ENCODE measurements at regions not wholly inside any gene's neighbourhood (a gene's known extent, or its start where the extent isn't known, plus 50 kb on each side); places are given as distances from the start of the nearest gene placed in this dataset.

DNA sequence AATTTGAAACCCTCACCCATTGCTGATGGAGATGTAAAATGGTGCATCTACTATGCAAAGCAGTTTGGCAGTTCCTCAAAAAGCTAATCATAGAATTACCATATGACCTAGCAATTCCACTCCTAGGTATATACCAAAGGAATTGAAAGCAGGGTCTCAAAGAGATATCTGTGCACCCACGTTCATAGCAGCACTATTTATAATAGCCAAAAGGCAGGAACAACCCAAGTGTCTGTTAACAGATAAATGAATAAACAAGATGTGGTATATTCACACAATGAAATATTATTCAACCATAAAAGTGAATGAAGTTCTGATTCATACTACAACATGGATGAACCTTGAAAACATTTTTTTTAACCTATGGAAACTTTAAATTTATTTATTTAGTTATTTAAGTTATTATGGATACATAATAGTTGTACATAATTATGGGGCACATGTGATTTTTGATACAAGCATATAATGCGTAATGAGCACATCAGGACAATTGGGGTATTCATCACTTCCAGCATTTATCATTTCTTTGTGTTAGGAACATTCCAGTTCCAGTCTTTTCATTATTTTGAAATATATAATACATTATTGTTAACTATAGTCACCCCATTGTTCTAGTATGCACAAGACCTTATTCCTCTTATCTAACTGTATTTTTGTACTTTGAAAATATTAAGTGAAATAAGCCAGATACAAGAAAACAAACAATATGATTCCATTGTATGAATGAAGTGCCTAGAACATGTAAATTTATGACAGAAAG is 205.6 kb upstream of the CNKSR2 start:
- TF ChIP-seq, protein P1, sequence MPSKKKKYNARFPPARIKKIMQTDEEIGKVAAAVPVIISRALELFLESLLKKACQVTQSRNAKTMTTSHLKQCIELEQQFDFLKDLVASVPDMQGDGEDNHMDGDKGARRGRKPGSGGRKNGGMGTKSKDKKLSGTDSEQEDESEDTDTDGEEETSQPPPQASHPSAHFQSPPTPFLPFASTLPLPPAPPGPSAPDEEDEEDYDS (CRISPR knock-in tag; IDR thresholded peaks at IDR 0.05) = no peak
- TF ChIP-seq POLR2A (IDR thresholded peaks at IDR 0.05; ENCODE audit: insufficient read depth in 1 of 2, low read depth in 2 of 2, low read length in 2 of 2) = no peak
- TF ChIP-seq CBX2 (IDR thresholded peaks at IDR 0.05; ENCODE audit: low read depth, low read length) = no peak
- TF ChIP-seq CBX2 (CRISPR knock-in tag; IDR thresholded peaks at IDR 0.05; ENCODE audit: low read depth) = no peak
- no peak for TF ChIP-seq JUND (CRISPR knock-in tag; IDR thresholded peaks at IDR 0.05)
- TF ChIP-seq, protein P2, sequence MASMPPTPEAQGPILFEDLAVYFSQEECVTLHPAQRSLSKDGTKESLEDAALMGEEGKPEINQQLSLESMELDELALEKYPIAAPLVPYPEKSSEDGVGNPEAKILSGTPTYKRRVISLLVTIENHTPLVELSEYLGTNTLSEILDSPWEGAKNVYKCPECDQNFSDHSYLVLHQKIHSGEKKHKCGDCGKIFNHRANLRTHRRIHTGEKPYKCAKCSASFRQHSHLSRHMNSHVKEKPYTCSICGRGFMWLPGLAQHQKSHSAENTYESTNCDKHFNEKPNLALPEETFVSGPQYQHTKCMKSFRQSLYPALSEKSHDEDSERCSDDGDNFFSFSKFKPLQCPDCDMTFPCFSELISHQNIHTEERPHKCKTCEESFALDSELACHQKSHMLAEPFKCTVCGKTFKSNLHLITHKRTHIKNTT (CRISPR knock-in tag; IDR thresholded peaks at IDR 0.05) = no peak
- TF ChIP-seq, protein P3, sequence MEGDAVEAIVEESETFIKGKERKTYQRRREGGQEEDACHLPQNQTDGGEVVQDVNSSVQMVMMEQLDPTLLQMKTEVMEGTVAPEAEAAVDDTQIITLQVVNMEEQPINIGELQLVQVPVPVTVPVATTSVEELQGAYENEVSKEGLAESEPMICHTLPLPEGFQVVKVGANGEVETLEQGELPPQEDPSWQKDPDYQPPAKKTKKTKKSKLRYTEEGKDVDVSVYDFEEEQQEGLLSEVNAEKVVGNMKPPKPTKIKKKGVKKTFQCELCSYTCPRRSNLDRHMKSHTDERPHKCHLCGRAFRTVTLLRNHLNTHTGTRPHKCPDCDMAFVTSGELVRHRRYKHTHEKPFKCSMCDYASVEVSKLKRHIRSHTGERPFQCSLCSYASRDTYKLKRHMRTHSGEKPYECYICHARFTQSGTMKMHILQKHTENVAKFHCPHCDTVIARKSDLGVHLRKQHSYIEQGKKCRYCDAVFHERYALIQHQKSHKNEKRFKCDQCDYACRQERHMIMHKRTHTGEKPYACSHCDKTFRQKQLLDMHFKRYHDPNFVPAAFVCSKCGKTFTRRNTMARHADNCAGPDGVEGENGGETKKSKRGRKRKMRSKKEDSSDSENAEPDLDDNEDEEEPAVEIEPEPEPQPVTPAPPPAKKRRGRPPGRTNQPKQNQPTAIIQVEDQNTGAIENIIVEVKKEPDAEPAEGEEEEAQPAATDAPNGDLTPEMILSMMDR (CRISPR knock-in tag; IDR thresholded peaks at IDR 0.05) = no peak

Data from HepG2 (cell line).